ENCODE measurements at regions not wholly inside any gene's neighbourhood (a gene's known extent, or its start where the extent isn't known, plus 50 kb on each side); places are given as distances from the start of the nearest gene placed in this dataset.

DNA sequence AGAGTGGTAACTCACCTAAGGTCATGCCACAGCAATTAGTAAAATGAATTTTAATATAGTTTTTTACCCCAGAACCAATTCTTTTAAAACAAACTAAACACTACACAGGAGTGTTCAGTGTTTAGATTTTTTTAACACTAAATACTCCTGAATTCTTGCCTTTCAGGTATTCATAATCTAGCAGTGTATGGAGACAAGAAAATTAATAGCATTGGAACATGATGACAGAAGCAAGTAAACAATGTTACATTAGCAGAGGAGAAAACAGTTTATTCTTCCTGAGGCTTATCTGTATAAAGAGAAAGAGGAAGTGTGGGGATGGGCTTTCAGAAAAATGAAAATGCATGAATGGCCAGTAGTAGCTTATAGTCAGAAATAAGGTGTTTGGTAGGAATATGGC is 222.1 kb upstream of the FAT3 start (continued):
- TF ChIP-seq USF1 (CRISPR knock-in tag; IDR thresholded peaks at IDR 0.05) = no peak

DNA sequence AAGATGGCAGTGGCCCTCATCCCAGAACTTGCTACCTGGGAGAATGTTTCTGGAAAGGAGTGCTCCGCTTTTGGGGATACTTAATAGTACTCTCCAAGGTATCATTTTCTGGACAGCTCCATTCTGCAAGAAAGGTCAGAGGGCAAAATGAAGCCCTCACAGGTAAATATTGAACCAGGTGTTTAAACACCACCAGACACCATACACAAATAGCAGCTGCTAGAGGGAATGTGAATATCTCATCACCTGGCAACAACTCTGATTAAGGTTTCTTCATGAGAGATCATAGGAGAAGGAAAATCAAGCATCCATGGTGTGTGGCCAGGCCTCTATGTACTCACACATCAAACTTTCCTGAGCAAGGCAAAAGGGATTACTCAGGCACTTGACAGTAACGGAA is 226.1 kb upstream of the FAT3 start:
- Mint-ChIP-seq H3K36me3 (no peaks in the 10 kb centered on the region), H3K27me3 (ENCODE audit: low read depth) (no peaks in the 10 kb centered on the region), H3K9me3 (no peaks in the 10 kb centered on the region), H3K27ac (no peak overlapping the region), H3K4me3 (no peak overlapping the region), H3K4me1 (peaks cover 8% of the 10 kb centered on the region)
- no peak for ATAC-seq
- no peak for TF ChIP-seq JUN (CRISPR knock-in tag; IDR thresholded peaks at IDR 0.05)
- TF ChIP-seq ESRRA (CRISPR knock-in tag; IDR thresholded peaks at IDR 0.05; ENCODE audit: borderline replicate concordance) = no peak
- TF ChIP-seq, protein P1, sequence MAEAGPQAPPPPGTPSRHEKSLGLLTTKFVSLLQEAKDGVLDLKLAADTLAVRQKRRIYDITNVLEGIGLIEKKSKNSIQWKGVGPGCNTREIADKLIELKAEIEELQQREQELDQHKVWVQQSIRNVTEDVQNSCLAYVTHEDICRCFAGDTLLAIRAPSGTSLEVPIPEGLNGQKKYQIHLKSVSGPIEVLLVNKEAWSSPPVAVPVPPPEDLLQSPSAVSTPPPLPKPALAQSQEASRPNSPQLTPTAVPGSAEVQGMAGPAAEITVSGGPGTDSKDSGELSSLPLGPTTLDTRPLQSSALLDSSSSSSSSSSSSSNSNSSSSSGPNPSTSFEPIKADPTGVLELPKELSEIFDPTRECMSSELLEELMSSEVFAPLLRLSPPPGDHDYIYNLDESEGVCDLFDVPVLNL (CRISPR knock-in tag; IDR thresholded peaks at IDR 0.05; ENCODE audit: borderline replicate concordance, low read depth) = no peak
- no peak for TF ChIP-seq ZNF232 (CRISPR knock-in tag; IDR thresholded peaks at IDR 0.05)
- no peak for TF ChIP-seq E2F1 (CRISPR knock-in tag; IDR thresholded peaks at IDR 0.05)
- TF ChIP-seq, protein P2, sequence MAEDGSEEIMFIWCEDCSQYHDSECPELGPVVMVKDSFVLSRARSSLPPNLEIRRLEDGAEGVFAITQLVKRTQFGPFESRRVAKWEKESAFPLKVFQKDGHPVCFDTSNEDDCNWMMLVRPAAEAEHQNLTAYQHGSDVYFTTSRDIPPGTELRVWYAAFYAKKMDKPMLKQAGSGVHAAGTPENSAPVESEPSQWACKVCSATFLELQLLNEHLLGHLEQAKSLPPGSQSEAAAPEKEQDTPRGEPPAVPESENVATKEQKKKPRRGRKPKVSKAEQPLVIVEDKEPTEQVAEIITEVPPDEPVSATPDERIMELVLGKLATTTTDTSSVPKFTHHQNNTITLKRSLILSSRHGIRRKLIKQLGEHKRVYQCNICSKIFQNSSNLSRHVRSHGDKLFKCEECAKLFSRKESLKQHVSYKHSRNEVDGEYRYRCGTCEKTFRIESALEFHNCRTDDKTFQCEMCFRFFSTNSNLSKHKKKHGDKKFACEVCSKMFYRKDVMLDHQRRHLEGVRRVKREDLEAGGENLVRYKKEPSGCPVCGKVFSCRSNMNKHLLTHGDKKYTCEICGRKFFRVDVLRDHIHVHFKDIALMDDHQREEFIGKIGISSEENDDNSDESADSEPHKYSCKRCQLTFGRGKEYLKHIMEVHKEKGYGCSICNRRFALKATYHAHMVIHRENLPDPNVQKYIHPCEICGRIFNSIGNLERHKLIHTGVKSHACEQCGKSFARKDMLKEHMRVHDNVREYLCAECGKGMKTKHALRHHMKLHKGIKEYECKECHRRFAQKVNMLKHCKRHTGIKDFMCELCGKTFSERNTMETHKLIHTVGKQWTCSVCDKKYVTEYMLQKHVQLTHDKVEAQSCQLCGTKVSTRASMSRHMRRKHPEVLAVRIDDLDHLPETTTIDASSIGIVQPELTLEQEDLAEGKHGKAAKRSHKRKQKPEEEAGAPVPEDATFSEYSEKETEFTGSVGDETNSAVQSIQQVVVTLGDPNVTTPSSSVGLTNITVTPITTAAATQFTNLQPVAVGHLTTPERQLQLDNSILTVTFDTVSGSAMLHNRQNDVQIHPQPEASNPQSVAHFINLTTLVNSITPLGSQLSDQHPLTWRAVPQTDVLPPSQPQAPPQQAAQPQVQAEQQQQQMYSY (CRISPR knock-in tag; IDR thresholded peaks at IDR 0.05) = no peak
- TF ChIP-seq EMX1 (CRISPR knock-in tag; IDR thresholded peaks at IDR 0.05) = no peak
- TF ChIP-seq, protein P3, sequence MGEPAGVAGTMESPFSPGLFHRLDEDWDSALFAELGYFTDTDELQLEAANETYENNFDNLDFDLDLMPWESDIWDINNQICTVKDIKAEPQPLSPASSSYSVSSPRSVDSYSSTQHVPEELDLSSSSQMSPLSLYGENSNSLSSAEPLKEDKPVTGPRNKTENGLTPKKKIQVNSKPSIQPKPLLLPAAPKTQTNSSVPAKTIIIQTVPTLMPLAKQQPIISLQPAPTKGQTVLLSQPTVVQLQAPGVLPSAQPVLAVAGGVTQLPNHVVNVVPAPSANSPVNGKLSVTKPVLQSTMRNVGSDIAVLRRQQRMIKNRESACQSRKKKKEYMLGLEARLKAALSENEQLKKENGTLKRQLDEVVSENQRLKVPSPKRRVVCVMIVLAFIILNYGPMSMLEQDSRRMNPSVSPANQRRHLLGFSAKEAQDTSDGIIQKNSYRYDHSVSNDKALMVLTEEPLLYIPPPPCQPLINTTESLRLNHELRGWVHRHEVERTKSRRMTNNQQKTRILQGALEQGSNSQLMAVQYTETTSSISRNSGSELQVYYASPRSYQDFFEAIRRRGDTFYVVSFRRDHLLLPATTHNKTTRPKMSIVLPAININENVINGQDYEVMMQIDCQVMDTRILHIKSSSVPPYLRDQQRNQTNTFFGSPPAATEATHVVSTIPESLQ (CRISPR knock-in tag; IDR thresholded peaks at IDR 0.05) = no peak
- TF ChIP-seq ATF1 (CRISPR knock-in tag; IDR thresholded peaks at IDR 0.05) = no peak
- TF ChIP-seq, protein P4, sequence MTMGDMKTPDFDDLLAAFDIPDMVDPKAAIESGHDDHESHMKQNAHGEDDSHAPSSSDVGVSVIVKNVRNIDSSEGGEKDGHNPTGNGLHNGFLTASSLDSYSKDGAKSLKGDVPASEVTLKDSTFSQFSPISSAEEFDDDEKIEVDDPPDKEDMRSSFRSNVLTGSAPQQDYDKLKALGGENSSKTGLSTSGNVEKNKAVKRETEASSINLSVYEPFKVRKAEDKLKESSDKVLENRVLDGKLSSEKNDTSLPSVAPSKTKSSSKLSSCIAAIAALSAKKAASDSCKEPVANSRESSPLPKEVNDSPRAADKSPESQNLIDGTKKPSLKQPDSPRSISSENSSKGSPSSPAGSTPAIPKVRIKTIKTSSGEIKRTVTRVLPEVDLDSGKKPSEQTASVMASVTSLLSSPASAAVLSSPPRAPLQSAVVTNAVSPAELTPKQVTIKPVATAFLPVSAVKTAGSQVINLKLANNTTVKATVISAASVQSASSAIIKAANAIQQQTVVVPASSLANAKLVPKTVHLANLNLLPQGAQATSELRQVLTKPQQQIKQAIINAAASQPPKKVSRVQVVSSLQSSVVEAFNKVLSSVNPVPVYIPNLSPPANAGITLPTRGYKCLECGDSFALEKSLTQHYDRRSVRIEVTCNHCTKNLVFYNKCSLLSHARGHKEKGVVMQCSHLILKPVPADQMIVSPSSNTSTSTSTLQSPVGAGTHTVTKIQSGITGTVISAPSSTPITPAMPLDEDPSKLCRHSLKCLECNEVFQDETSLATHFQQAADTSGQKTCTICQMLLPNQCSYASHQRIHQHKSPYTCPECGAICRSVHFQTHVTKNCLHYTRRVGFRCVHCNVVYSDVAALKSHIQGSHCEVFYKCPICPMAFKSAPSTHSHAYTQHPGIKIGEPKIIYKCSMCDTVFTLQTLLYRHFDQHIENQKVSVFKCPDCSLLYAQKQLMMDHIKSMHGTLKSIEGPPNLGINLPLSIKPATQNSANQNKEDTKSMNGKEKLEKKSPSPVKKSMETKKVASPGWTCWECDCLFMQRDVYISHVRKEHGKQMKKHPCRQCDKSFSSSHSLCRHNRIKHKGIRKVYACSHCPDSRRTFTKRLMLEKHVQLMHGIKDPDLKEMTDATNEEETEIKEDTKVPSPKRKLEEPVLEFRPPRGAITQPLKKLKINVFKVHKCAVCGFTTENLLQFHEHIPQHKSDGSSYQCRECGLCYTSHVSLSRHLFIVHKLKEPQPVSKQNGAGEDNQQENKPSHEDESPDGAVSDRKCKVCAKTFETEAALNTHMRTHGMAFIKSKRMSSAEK (CRISPR knock-in tag; IDR thresholded peaks at IDR 0.05; ENCODE audit: borderline replicate concordance) = no peak
- no peak for TF ChIP-seq NR2C2 (CRISPR knock-in tag; IDR thresholded peaks at IDR 0.05)
- TF ChIP-seq TEAD4 (CRISPR knock-in tag; IDR thresholded peaks at IDR 0.05) = no peak
- TF ChIP-seq ZBTB21 (CRISPR knock-in tag; IDR thresholded peaks at IDR 0.05; ENCODE audit: borderline replicate concordance) = no peak
- ChIA-PET POLR2A (no interaction called here), CTCF (no interaction called here)
- no peak for DNase-seq (ENCODE audit: low spot score)
